Peyer's patch (tissue), 4 donors: ENCODE measurements at regions not wholly inside any gene's neighbourhood (a gene's known extent, or its start where the extent isn't known, plus 50 kb on each side); places are given as distances from the start of the nearest gene placed in this dataset.

Experiments used
- CTCF ChIP-seq, 6 experiments: fragments of 450-650 bp in 4 of 6; fragments of 200-600 bp in 2 of 6; sonication (generic) in 1 of 6; IDR thresholded peaks; one replicate each; pipeline ENCODE4 v1.5.1; 2017 to 2019; ENCODE audit warnings: antibody characterized with exemption in 6 of 6, mild to moderate bottlenecking in 3 of 6, moderate library complexity in 1 of 6
- POLR2A ChIP-seq, 2 donors: fragments of 450-650 bp; IDR thresholded peaks; one replicate each; pipeline ENCODE4 v1.5.1; 2017; ENCODE audit warnings: antibody characterized with exemption in 2 of 2, mild to moderate bottlenecking in 2 of 2, moderate library complexity in 2 of 2

- TF ChIP-seq CTCF (IDR thresholded peaks at IDR 0.05) (no peak), POLR2A (IDR thresholded peaks at IDR 0.05) (no peak)
These were observed 96.4 kb upstream of the LDAH start for GRCh38 chr2:20919297-20919800.
